Parathyroid adenoma (tissue), 2 donors: ENCODE measurements at regions not wholly inside any gene's neighbourhood (a gene's known extent, or its start where the extent isn't known, plus 50 kb on each side); places are given as distances from the start of the nearest gene placed in this dataset.

Experiments used
- H2AFZ ChIP-seq: fragments of 300-600 bp; sonication (generic); one replicate; pipeline ENCODE4 v1.7.0; 2017; ENCODE audit warnings: antibody characterized with exemption, mild to moderate bottlenecking
- H3K27ac ChIP-seq: fragments of 300-600 bp; sonication (generic); one replicate; pipeline ENCODE4 v1.7.0; 2017
- H3K27me3 ChIP-seq: fragments of 300-600 bp; sonication (generic); one replicate; pipeline ENCODE4 v1.7.0; 2017; ENCODE audit warnings: low read length; ENCODE audit not compliant: control insufficient read depth, insufficient read depth
- H3K36me3 ChIP-seq: fragments of 300-600 bp; sonication (generic); one replicate; pipeline ENCODE4 v1.7.0; 2017; ENCODE audit warnings: low read length; ENCODE audit not compliant: control insufficient read depth, insufficient read depth
- H3K4me1 ChIP-seq: fragments of 300-600 bp; sonication (generic); one replicate; pipeline ENCODE4 v1.7.0; 2017; ENCODE audit warnings: control low read depth
- H3K4me2 ChIP-seq: fragments of 300-600 bp; sonication (generic); one replicate; pipeline ENCODE4 v1.7.0; 2017; ENCODE audit warnings: low read length
- H3K4me3 ChIP-seq: fragments of 300-600 bp; sonication (generic); one replicate; pipeline ENCODE4 v1.7.0; 2017; ENCODE audit warnings: low read depth, low read length
- H3K79me2 ChIP-seq: fragments of 300-600 bp; sonication (generic); one replicate; pipeline ENCODE4 v1.7.0; 2017; ENCODE audit warnings: control low read depth
- H3K9ac ChIP-seq: fragments of 300-600 bp; sonication (generic); one replicate; pipeline ENCODE4 v1.7.0; 2017; ENCODE audit warnings: mild to moderate bottlenecking
- H3K9me3 ChIP-seq: fragments of 300-600 bp; sonication (generic); one replicate; pipeline ENCODE4 v1.7.0; 2017; ENCODE audit warnings: low read length; ENCODE audit not compliant: control insufficient read depth
- TF ChIP-seq, protein P1 (sequence below): fragments of 300-600 bp; sonication (generic); IDR thresholded peaks from one replicate; pipeline ENCODE4 v1.7.0; 2017; ENCODE audit warnings: antibody characterized with exemption, mild to moderate bottlenecking
- donor health status: primary hyperparathyroidism.

DNA sequence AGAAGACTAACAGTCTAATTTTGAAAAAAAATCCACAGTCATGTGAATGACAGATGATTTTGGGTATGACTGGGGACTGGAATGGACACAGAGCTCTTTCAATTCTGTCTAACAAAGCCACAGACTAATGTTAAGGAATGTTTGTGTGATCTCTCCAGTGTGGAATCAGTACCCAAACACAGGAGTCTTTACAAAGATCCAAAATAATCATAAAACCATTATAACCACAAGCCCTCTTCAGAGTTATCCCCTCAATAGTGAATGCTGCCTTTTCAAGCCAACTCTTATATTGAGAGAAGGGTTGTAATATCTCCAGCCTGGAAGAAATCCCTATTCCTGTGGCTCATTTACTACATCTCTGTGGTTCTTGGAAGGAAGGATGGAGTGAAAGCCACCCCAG lies 552.0 kb upstream of the CLINT1 start:
- Histone ChIP-seq H3K27me3 (no peaks in the 10 kb centered on the region), H3K27ac (no peak overlapping the region), H3K36me3 (no peaks in the 10 kb centered on the region), H3K4me3 (no peak overlapping the region), H3K9ac (no peak overlapping the region), H3K79me2 (no peaks in the 10 kb centered on the region), H3K9me3 (no peaks in the 10 kb centered on the region), H2AFZ (no peak overlapping the region), H3K4me1 (no peaks in the 10 kb centered on the region), H3K4me2 (no peak overlapping the region)
- TF ChIP-seq, protein P1, sequence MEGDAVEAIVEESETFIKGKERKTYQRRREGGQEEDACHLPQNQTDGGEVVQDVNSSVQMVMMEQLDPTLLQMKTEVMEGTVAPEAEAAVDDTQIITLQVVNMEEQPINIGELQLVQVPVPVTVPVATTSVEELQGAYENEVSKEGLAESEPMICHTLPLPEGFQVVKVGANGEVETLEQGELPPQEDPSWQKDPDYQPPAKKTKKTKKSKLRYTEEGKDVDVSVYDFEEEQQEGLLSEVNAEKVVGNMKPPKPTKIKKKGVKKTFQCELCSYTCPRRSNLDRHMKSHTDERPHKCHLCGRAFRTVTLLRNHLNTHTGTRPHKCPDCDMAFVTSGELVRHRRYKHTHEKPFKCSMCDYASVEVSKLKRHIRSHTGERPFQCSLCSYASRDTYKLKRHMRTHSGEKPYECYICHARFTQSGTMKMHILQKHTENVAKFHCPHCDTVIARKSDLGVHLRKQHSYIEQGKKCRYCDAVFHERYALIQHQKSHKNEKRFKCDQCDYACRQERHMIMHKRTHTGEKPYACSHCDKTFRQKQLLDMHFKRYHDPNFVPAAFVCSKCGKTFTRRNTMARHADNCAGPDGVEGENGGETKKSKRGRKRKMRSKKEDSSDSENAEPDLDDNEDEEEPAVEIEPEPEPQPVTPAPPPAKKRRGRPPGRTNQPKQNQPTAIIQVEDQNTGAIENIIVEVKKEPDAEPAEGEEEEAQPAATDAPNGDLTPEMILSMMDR = no peak

DNA sequence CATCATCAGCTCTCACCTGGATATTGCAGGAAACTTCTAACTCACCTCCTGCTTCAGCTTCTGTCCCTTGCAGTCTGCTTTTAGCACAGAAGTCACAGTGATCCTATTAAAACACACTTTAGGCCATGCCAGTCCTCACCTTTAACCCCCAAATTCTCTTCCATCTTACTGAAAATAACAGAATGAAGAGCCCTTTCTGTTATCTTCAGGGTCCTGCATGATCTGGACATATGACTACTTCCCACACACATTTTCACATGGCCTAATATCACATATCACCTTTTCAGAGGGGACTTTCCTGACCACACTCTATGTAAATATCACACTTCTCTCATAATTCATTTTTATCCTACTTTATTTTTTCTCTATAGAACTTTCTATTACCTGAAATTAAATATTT lies 550.6 kb upstream of the CLINT1 start:
- H3K27me3 ChIP-seq = no peaks in the 10 kb centered on the region
- TF ChIP-seq, protein P1 = no peak
- no peak overlapping the region for H3K27ac ChIP-seq
- no peaks in the 10 kb centered on the region for H3K79me2 ChIP-seq
- no peaks in the 10 kb centered on the region for H3K36me3 ChIP-seq
- H3K4me3 ChIP-seq = no peak overlapping the region
- no peak overlapping the region for H3K4me2 ChIP-seq
- no peak overlapping the region for H3K9ac ChIP-seq
- H2AFZ ChIP-seq = no peak overlapping the region
- H3K4me1 ChIP-seq = no peaks in the 10 kb centered on the region
- H3K9me3 ChIP-seq = no peaks in the 10 kb centered on the region

DNA sequence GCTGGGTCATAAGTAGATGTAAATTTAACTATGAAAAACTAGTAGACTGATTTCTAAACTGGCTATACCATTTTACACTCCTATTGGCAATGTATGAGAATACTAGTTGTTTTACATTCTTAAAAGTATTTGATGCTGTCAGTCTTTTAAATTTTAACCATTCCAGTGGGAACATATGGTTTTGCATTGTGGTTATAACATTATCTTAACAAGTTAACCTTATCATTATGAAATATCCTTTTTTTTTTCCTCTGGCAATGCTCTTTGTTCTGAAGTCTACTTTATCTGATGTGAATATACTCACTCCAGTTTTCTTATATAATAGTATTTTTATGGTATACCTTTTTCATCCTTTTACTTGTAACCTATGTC lies 548.9 kb upstream of the CLINT1 start:
- H3K79me2 ChIP-seq = no peaks in the 10 kb centered on the region
- no peak overlapping the region for H3K4me2 ChIP-seq
- no peaks in the 10 kb centered on the region for H3K9me3 ChIP-seq
- no peak overlapping the region for H3K9ac ChIP-seq
- no peaks in the 10 kb centered on the region for H3K27me3 ChIP-seq
- no peaks in the 10 kb centered on the region for H3K36me3 ChIP-seq
- TF ChIP-seq, protein P1 = no peak
- H3K27ac ChIP-seq = no peak overlapping the region
- H3K4me3 ChIP-seq = no peak overlapping the region
- H3K4me1 ChIP-seq = no peaks in the 10 kb centered on the region
- H2AFZ ChIP-seq = no peak overlapping the region

DNA sequence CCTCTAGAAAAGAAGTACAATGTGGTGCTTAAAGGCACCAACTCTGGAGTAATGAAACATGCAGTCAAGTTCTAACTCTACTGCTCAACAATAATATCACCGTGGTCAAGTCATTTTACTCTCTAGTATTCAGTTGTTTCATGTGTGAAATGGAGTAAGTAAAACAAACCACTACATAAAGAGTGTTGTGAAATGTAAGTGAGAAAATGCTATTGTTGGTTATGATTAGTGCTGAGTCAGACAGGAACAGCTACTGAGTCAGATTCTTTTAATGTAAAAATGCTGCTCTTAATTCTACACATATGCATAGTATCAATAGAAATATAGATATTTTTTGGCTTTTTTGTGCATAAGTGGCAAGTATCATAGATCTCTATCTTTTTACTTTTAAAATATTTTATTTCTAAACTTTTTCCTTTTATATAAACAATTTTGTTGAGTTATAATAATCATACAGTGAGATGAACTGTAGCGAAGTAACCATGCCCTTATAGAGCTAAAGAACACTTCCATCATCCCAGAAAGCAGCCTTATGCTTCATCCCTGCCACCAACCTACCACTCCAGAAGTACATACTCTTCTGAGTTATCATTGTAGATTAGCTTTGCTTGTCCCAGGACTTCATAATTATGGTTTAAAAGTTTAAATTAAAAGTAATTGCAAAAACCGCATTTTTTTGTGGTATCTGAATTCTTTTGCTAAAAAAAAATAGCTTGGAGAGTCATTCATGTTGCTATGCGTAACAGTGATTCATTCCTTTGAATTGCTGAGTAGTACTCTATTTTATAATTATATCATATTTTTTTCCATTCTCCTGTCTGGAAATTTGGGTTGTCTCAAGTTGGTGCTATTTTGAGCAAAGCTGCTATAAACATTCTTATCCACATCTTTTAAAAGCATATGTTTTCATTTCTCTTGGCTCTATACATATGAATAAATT lies 548.2 kb upstream of the CLINT1 start:
- H3K9me3 ChIP-seq = no peaks in the 10 kb centered on the region
- TF ChIP-seq, protein P1 = no peak
- H3K4me3 ChIP-seq = no peak overlapping the region
- H3K79me2 ChIP-seq = no peaks in the 10 kb centered on the region
- no peak overlapping the region for H3K27ac ChIP-seq
- H3K4me2 ChIP-seq = no peak overlapping the region
- H3K9ac ChIP-seq = no peak overlapping the region
- no peaks in the 10 kb centered on the region for H3K4me1 ChIP-seq
- H3K36me3 ChIP-seq = no peaks in the 10 kb centered on the region
- H3K27me3 ChIP-seq = no peaks in the 10 kb centered on the region
- H2AFZ ChIP-seq = no peak overlapping the region
